GM19351 (cell line): ENCODE measurements at regions not wholly inside any gene's neighbourhood (a gene's known extent, or its start where the extent isn't known, plus 50 kb on each side); places are given as distances from the start of the nearest gene placed in this dataset.
"Not testable (repeated sequence)": the region's sequence is repeated elsewhere in the genome, so short reads cannot be mapped to it uniquely, and the experiment has no call there.

Source experiments
- ATAC-seq: cut with Tn5 transposase; IDR thresholded peaks from one replicate; pipeline ENCODE4 v1.9.1; 2021; ENCODE audit warnings: mild to moderate bottlenecking, moderate library complexity; ENCODE audit not compliant: unreplicated experiment

DNA sequence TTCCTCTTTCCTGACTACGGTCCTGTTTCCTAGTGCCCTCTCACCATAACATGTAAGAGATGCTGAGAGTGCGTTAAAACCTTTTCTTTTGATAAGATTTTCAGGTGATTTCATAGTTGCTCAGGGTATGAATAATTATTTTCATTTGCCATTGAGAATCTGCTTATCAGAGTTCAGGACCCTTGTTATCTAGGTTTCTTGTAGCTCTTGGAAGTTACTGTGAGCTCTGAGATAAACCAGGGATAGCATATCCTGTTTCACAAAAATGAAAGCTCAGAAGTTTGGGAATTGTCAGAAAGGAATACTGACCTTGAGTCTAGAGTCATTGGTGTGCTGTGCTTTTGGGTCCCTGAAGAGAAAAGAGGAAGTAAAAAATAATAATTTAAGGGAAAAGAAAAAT, 76.8 kb upstream of the PRKG1 start:
- no peak for ATAC-seq

DNA sequence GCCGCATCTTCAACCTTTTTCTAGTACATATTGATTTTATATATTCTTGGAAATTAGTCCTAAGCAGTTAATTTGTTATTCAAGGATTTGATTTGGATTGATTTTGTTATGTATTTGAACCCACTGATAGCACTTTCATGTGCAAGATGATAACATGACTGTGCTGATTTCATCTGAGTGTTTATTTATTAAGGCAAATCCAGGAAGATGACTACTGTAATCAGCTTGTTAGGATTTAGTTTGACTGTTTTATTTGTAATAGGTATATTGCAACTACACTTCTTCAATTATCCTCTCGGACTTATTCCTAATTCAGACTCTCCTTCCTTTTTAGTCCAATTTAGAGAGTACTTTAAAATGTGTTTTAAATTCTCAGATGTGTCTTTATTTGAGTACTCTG, 75.1 kb upstream of the PRKG1 start:
- no peak for ATAC-seq

DNA sequence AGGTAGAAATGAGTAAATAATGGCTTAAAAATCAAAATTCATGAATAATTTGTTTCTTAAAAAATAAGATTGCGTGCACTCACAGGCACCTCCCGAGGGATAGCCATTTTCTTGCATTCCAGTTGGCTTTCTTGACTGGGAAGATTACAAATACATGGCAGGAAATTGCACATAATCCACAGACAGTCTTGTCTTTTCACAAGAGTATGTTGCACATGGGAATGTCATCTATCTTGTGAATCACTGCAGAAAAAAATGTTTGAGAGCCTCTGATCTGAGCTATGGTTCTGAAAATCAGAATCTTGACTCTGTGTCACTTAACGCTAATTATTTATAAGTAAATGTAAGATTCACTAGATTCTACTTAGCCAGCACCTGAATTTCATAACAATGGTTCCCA, 74.1 kb upstream of the PRKG1 start:
- ATAC-seq: no peak

DNA sequence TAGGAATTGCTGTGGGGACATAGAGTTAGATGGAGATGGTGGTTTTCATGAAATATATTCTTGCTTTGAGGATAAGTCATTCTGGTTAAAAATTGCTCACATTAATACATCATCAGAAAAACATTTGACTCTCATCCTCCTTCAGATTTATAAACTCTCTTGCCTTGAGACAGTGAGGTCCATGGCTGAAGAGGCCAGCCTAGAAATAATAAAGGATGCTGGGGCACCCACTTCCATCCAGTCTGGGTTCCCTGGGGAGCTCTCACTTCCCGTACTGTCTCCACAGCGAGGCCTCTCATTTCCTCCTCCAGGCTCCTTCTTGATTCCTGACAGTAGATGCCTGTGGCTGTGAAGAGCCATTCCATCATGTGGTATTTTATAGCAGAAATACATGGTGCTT, 73.3 kb upstream of the PRKG1 start:
- no peak for ATAC-seq

DNA sequence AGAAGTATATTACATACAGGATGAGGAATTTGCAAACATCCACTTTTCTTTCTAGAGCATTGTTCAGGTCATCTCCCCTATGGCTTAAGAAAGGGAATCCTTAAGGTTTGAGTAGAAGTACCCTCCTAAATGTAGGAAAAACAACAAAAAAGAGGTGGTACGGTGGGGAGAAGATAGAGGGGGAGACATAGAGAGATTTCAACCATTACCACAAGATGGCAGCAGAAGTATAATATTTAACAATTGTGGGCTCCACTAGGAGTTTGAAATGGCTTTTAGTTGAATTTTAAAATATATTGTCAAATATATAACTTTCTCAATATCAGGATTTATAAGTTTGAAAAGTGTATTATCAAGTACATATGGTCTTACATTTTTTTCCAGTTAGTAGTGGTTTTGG, 72.7 kb upstream of the PRKG1 start:
- peak; percentile 75 for ATAC-seq

DNA sequence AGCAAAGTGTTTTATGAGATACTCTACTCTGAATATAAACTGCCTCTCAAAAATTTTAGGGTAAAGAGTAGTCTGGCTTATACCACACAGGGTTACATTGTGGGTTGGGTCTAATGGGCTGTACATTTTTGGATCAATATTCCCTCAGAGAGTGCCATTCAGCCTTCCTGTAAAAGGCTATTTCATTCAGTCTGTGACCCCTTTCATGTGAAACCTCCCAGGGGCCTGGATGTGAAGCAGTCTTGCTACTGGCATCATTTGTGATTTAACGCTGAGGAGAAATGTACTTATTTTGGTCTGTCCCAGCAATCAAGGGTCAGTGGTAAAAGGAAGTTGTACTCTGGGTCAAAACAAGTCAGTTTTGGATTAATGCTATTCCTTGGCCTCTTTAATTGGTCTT, 71.8 kb upstream of the PRKG1 start:
- ATAC-seq: no peak

DNA sequence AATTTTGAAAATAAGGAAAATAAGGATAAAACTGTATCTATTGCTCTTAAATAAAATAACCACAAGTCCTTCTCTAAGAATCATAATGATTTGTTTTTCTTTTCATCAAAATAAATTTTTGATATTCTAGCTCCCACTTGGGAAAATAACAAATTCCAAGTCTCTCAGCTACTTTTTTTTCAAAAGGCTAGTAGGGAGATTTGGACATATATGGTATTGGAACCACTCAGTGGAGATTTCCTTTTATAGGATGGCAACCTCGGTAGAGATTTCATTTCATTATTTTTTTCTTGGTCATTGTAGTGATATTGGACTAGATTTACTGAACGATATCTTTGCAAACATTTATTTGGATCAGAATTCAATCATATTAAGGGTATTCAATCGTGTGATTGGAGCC, 69.5 kb upstream of the PRKG1 start:
- ATAC-seq: no peak

DNA sequence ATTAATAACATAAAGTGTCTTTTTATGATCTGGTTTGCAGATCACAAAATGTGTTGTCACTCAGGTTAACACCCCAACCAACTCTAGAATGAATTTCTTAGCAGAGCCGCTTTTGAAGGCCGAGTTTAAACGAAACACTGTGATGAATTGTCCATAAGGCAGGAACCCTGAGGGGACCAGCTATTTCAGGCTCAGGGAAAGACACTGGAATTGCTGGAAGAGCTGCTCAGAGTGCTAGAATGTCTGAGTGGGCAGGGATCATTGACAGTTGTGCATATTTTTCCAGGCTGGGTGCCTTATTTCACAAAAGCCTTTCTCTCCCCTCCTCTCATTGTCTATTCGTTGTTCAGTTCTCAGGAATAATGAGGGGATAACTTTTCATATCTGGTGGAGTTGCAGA, 68.7 kb upstream of the PRKG1 start:
- no peak for ATAC-seq

DNA sequence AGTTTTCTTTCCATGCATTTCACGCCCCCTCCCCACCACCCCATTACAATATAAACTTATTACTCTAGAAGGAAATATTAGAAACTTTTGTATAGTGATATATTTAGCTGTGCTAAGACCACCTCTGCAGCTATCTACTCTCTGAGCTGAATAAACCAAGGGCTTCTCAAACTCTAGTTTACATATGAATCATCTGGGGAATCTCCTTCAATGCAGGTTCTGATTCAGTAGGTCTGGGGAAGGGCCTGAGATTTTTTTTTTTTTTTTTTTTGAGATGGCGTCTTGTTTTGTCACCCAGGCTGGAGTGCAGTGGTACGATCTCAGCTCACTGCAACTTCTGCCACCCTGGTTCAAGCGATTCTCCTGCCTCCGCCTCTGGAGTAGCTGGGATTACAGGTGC, 67.6 kb upstream of the PRKG1 start:
- no peak for ATAC-seq

DNA sequence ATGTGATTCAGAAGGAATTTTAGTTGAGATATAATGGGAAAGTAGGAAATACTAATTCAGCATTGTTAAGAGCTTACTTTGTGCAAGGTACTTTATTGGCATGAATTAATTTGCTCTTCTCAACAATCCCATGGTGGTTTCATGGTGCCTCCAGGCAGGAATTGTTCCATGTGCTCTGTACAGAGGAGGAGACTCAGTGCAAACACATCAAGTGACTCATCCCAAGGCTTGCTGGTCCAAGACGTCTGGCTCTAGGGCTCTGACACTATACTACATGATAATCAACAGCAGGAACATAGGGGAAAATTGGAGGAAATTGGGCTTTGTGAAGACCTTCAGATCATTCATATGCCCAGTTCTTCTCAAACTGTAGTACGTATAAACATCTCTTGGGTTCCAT, 66.5 kb upstream of the PRKG1 start:
- no peak for ATAC-seq

DNA sequence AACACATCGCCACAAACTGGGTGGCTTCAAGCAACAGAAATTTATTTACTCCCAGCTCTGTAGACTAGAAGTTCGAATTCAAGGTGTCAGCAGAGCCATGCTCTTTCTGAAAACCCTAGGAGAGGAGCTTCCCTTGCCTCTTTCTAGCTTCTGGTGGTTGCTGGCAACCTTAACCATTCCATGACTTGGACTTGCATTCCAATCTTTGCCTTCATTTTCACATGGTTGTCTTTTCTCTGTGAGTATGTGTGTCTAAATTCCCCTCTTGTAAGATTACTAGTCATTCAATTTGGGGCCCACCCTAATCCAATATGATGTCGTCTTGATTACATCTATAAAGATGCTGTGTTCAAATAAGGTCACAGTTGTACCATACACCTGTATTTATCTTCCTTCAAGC, 65.9 kb upstream of the PRKG1 start:
- no peak for ATAC-seq

DNA sequence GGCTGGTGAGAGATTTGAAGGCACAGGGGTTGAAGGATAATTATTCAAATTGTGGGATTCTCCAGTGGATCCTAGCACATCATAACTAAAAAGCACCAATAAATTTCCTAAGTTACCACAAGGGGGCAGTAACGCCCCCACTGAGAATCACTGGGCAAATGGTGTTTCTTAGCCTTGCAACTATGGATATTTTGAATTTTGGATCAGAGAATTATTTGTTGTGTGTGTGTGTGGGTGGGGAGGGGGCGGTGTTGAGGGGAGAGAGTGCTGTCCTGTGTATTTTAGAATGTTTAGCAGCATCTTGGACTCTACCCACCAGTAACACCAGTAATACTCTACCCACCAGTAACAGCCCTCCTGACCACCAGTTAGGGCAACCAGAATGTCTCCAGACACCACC, 63.3 kb upstream of the PRKG1 start:
- peak; percentile 84 for ATAC-seq

DNA sequence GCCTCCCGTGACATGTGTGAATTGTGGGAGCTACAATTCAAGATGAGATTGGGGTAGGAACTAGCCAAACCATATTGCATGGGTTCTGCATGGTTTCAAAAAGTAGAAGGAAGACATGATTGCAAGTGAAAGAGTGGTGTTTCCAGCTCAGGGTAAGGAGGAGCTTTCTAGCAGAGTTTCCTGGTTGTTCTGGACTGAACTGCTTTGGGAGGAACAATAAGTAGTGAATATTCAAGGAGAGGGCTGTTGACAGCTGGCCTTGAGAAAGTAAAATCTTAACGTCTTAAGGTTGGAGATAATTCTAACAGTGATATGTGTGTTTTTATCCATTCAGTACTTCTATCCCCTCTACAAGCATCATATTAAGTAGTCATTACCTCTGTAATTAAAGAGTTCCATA, 62.2 kb upstream of the PRKG1 start:
- ATAC-seq: no peak

DNA sequence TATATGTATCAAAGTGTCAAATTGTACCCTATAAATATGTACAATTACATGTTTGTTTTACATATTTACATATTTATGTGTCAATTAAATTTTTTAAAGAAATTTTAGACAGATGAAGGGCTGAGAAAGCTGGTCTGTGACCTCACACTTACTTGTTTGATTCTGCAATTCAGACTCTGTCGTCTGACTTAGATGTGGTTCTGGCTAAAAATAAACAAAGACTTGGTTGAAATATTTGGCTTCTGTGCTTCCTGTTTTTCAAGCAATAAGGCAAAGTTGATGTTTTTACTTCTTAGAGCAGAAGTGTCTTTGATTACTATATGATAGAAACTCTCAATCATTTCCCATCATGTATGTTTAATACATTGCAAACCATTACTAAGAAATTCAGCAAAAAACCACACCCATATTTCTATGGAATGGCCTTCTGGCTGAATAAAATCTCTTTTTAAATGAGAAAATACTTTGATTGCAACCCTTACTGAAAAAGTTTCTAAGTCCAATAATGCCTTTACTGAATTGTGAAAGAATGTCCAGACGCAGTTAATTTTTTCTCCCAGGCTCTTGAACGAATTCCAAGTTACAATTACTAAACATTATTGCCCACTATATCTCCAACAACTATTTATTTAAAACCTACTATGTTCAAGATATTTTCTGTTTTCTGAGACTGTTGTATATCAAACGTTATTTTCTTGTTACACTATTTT, 59.5 kb upstream of the PRKG1 start:
- ATAC-seq: no peak

DNA sequence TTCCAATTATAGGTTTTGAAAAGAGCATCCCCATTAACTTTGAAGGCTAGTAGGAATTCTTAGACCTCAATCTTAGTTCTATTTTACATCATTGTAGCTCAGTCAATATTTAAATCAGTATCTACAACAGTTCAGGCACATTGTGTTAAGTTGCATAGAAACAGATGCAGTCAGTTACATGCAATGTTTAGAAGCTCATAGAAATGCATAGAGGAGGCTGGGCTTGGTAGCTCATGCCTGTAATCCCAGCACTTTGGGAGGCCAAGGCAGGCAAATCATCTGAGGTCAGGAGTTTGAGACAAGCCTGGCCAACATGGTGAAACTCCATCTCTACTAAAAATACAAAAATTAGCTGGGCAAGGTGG, 58.9 kb upstream of the PRKG1 start:
- ATAC-seq: not testable (repeated sequence)

DNA sequence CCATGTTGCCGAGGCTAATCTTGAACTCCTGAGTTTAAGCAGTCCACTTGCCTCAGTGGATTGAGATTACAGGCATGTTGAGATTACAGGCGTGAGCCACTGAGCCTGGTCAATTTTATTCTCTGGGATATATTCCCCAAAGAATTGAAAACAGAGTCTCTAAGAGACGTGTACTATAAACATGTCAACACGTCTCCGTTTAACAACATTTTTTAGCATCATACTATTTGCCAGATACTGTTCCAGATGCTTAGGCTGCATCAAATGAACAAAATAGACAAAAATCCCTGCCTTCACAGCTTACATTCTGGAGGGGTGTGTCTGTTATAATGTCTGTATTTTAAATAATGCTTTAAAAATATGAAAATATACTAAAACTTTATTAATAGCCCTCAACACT, 54.1 kb upstream of the PRKG1 start:
- ATAC-seq: no peak

DNA sequence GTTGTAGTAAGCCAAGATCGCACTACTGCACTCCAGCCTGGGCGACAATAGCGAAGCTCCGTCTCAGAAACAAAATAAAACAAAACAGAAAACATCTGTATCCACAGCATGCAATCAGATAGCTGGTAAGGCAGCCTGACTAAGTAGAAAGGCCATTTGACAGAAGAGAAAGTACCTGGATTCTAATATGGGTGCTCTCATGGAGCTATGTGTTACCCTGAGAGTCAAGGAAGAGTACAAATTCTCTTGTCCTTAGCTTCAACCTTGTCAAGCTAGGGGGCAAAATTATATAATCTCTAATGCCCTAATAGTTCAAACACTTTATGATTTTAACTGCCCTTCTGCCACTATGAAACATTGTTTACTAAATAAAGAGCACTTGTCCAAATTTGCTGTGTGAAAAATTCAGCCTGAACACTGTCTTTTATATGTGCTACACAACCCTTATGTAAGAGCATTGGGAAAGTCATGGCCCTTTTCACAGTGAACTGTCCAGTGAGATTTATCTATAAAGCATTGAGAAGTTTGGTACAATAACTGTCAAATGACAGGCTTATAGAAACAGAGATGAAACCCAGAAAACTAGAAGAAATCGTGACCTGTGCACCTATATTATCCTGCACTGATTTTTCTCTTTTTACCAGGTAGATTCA, 51.2 kb upstream of the PRKG1 start:
- no peak for ATAC-seq

DNA sequence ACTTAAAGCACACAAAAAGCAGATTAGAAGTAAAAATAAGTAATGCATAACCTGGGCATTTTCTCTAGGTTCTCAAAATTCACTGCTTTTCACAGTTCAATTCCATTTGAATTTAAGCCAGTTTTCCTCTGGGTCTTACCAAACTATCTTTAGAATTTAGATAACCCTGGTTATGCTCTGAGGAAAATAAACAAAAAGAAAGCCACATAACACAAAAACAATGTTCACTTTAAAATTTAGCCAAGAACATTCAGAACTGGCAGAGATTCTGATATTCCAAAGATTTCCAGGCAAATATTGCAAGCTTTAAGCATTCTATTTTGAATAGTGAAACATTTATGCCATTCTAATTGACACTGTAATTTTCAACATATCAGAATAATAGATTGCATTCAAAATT, 50.7 kb upstream of the PRKG1 start:
- ATAC-seq: no peak
